ENCODE measurements at regions not wholly inside any gene's neighbourhood (a gene's known extent, or its start where the extent isn't known, plus 50 kb on each side); places are given as distances from the start of the nearest gene placed in this dataset.
"Not testable (repeated sequence)": the region's sequence is repeated elsewhere in the genome, so short reads cannot be mapped to it uniquely, and the experiment has no call there.

GRCh38 chr16:8048433-8048832, 541.9 kb downstream of the TMEM114 start:
- Histone ChIP-seq H3K27me3 (replicated peaks; ENCODE audit: control insufficient read depth, insufficient read depth, low read length) (no peaks in the 10 kb centered on the region), H3K4me3 (replicated peaks; ENCODE audit: low read depth, low read length) (no peak overlapping the region), H3K36me3 (ENCODE audit: control insufficient read depth, insufficient read depth, low read length) (no peaks in the 10 kb centered on the region)
- DNase-seq (ENCODE audit: extremely low read depth, insufficient read length): no peak
- TF ChIP-seq CTCF (IDR thresholded peaks at IDR 0.05; ENCODE audit: insufficient read depth, low read length, poor library complexity, severe bottlenecking): no peak

GRCh38 chr16:8047736-8048135, 542.6 kb downstream of the TMEM114 start:
- Histone ChIP-seq H3K4me3 (replicated peaks; ENCODE audit: low read depth, low read length) (no peak overlapping the region), H3K27me3 (replicated peaks; ENCODE audit: control insufficient read depth, insufficient read depth, low read length) (no peaks in the 10 kb centered on the region), H3K36me3 (ENCODE audit: control insufficient read depth, insufficient read depth, low read length) (no peaks in the 10 kb centered on the region)
- no peak for TF ChIP-seq CTCF (IDR thresholded peaks at IDR 0.05; ENCODE audit: insufficient read depth, low read length, poor library complexity, severe bottlenecking)
- DNase-seq (ENCODE audit: extremely low read depth, insufficient read length): no peak

GRCh38 chr16:8044796-8045195, 545.5 kb downstream of the TMEM114 start:
- TF ChIP-seq CTCF (IDR thresholded peaks at IDR 0.05; ENCODE audit: insufficient read depth, low read length, poor library complexity, severe bottlenecking): no peak
- DNase-seq (ENCODE audit: extremely low read depth, insufficient read length): no peak
- Histone ChIP-seq H3K27me3 (replicated peaks; ENCODE audit: control insufficient read depth, insufficient read depth, low read length) (no peaks in the 10 kb centered on the region), H3K4me3 (replicated peaks; ENCODE audit: low read depth, low read length) (no peak overlapping the region), H3K36me3 (ENCODE audit: control insufficient read depth, insufficient read depth, low read length) (no peaks in the 10 kb centered on the region)

GRCh38 chr16:8032406-8032805, 557.9 kb downstream of the TMEM114 start:
- TF ChIP-seq CTCF (IDR thresholded peaks at IDR 0.05; ENCODE audit: insufficient read depth, low read length, poor library complexity, severe bottlenecking): no peak
- H3K27me3 ChIP-seq (replicated peaks; ENCODE audit: control insufficient read depth, insufficient read depth, low read length): no peaks in the 10 kb centered on the region
- no peak overlapping the region for H3K4me3 ChIP-seq (replicated peaks; ENCODE audit: low read depth, low read length)
- H3K36me3 ChIP-seq (ENCODE audit: control insufficient read depth, insufficient read depth, low read length): no peaks in the 10 kb centered on the region
- DNase-seq (ENCODE audit: extremely low read depth, insufficient read length): no peak

GRCh38 chr16:8030004-8030403, 560.3 kb downstream of the TMEM114 start:
- H3K36me3 ChIP-seq (ENCODE audit: control insufficient read depth, insufficient read depth, low read length); DNase-seq (ENCODE audit: extremely low read depth, insufficient read length); H3K4me3 ChIP-seq (replicated peaks; ENCODE audit: low read depth, low read length); H3K27me3 ChIP-seq (replicated peaks; ENCODE audit: control insufficient read depth, insufficient read depth, low read length): not testable (repeated sequence)

- no peaks in the 10 kb centered on the region for H3K27me3 ChIP-seq (replicated peaks; ENCODE audit: control insufficient read depth, insufficient read depth, low read length)
- no peak for DNase-seq (ENCODE audit: extremely low read depth, insufficient read length)
- no peak for TF ChIP-seq CTCF (IDR thresholded peaks at IDR 0.05; ENCODE audit: insufficient read depth, low read length, poor library complexity, severe bottlenecking)
Observed at GRCh38 chr16:8026450-8026849, 563.9 kb downstream of the TMEM114 start.

More at GRCh38 chr16:8026450-8026849, 563.9 kb downstream of the TMEM114 start:
- H3K36me3 ChIP-seq (ENCODE audit: control insufficient read depth, insufficient read depth, low read length): no peaks in the 10 kb centered on the region
- H3K4me3 ChIP-seq (replicated peaks; ENCODE audit: low read depth, low read length): no peak overlapping the region
